ENCODE measurements at regions not wholly inside any gene's neighbourhood (a gene's known extent, or its start where the extent isn't known, plus 50 kb on each side); places are given as distances from the start of the nearest gene placed in this dataset.

DNA sequence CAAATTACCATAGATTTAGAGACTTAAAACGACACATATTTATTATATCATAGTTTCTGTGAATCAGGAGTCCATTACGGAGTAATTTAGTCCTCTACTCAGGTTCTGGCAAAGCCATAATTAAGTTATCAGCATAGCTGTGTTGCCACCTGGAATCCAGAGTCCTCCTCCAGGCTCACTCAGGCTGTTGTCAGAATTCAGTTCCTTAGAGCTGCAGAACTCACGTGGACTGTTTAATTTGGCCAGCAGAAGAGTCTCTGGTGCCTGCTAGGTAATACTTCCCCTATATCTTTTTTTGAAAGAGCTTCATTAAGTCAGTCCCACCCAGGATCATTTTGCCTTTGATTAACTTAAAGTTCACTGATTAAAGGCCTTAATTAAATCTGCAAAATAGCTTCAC lies 891.5 kb downstream of the SUCLG1 start:
- no peak for TF ChIP-seq CTCF (IDR thresholded peaks at IDR 0.05; ENCODE audit: low read length)
- TF ChIP-seq EZH2 (optimal IDR thresholded peaks at IDR 0.05; ENCODE audit: low read depth, low read length), result no peak
- no peak for TF ChIP-seq EZH2phosphoT487 (IDR thresholded peaks at IDR 0.05; ENCODE audit: low read length)
